Adrenal gland (tissue), 5 donors: ENCODE measurements at regions not wholly inside any gene's neighbourhood (a gene's known extent, or its start where the extent isn't known, plus 50 kb on each side); places are given as distances from the start of the nearest gene placed in this dataset.

Experiments used
- POLR2A ChIP-seq, 2 donors: fragments of 450-650 bp; IDR thresholded peaks; one replicate each; pipeline ENCODE4 v1.6.1; 2017; ENCODE audit warnings: antibody characterized with exemption in 2 of 2, mild to moderate bottlenecking in 2 of 2, moderate library complexity in 1 of 2
- TF ChIP-seq, protein P1 (sequence below), 6 experiments: fragments of 450-650 bp in 4 of 6; fragments of 200-600 bp in 2 of 6; sonication (generic) in 1 of 6; IDR thresholded peaks; 1 replicate in 5 of 6; 2 replicates in 1 of 6; pipeline versions ENCODE4 v1.5.1 to v1.8.0; 2016 to 2021; ENCODE audit warnings: antibody characterized with exemption in 6 of 6, mild to moderate bottlenecking in 2 of 6, moderate library complexity in 1 of 6
- donor health status: DM: no; HTN: no; CAD: no.

DNA sequence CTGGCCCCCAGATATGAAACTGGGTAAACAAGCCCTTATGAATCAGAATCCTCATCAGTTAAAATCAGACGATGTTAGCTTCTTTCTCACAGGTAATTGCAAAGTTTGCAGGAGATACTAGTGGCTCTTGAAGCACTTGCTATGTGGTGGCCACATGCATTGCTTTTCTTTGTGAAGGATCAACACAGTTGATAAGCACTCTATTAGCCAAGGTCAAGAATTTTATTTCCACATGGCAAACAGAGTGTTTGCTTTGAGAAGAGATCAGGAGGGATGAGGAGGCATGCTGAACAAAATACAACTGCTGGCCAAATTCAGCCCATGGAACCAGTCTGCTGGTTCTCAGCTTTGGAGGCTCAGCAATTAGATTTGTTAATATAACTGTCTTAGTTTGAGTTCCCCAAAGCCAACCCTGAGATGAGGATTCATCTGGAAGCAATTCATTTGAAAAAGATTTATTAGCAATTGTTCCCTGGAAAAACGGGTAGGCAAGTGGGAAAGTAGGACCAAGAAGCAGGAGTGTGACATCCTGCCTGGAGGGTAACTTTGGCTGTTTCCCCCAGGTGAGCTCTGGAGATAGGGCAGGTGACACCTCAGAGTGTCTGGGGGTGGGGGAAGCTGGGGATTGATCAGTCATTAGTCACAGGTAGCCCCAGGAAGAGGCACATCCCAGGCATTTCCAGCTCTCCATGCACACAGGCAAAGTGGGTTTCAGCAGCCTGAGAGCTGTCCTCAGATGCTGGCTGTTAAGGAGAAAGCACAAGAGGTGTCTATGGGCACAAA is 180.3 kb downstream of the ABHD5 start:
- TF ChIP-seq, protein P1, sequence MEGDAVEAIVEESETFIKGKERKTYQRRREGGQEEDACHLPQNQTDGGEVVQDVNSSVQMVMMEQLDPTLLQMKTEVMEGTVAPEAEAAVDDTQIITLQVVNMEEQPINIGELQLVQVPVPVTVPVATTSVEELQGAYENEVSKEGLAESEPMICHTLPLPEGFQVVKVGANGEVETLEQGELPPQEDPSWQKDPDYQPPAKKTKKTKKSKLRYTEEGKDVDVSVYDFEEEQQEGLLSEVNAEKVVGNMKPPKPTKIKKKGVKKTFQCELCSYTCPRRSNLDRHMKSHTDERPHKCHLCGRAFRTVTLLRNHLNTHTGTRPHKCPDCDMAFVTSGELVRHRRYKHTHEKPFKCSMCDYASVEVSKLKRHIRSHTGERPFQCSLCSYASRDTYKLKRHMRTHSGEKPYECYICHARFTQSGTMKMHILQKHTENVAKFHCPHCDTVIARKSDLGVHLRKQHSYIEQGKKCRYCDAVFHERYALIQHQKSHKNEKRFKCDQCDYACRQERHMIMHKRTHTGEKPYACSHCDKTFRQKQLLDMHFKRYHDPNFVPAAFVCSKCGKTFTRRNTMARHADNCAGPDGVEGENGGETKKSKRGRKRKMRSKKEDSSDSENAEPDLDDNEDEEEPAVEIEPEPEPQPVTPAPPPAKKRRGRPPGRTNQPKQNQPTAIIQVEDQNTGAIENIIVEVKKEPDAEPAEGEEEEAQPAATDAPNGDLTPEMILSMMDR (IDR thresholded peaks at IDR 0.05) = no peak
- no peak for TF ChIP-seq POLR2A (IDR thresholded peaks at IDR 0.05)
